Panc1 (cell line): ENCODE measurements at regions not wholly inside any gene's neighbourhood (a gene's known extent, or its start where the extent isn't known, plus 50 kb on each side); places are given as distances from the start of the nearest gene placed in this dataset.

Experiments
- POLR2AphosphoS5 ChIP-seq: IDR thresholded peaks from 2 replicates; pipeline ENCODE4 v1.6.1; 2012; ENCODE audit warnings: mild to moderate bottlenecking, low read depth, low read length, moderate library complexity
- TF ChIP-seq, protein P1 (sequence below): fragments of 450-650 bp; IDR thresholded peaks from 2 replicates; pipeline ENCODE4 v1.5.1; 2017; ENCODE audit warnings: mild to moderate bottlenecking

GRCh38 chr2:155026651-155027174 is 328.2 kb downstream of the KCNJ3 start:
- no peak for TF ChIP-seq POLR2AphosphoS5
- TF ChIP-seq, protein P1, sequence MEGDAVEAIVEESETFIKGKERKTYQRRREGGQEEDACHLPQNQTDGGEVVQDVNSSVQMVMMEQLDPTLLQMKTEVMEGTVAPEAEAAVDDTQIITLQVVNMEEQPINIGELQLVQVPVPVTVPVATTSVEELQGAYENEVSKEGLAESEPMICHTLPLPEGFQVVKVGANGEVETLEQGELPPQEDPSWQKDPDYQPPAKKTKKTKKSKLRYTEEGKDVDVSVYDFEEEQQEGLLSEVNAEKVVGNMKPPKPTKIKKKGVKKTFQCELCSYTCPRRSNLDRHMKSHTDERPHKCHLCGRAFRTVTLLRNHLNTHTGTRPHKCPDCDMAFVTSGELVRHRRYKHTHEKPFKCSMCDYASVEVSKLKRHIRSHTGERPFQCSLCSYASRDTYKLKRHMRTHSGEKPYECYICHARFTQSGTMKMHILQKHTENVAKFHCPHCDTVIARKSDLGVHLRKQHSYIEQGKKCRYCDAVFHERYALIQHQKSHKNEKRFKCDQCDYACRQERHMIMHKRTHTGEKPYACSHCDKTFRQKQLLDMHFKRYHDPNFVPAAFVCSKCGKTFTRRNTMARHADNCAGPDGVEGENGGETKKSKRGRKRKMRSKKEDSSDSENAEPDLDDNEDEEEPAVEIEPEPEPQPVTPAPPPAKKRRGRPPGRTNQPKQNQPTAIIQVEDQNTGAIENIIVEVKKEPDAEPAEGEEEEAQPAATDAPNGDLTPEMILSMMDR, result no peak
